ENCODE measurements at regions not wholly inside any gene's neighbourhood (a gene's known extent, or its start where the extent isn't known, plus 50 kb on each side); places are given as distances from the start of the nearest gene placed in this dataset.

DNA sequence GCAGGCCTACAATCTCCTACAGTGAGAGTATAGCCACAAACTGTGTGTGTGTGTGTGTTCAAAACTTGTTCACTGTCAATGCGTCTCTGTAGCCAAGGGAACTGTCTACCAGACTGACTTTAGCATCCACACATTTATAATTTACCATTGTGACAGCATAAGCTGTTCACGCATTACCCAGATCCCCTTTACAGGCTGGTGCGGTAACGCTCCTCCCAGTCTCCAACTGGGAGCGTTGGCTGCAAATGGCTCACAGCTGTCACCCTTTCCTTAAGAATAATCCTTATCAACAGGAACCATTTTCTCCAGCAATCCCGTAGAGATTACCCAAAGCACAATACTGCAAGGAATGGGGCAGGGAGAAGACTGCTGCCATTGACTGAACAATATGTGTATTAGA, 199.5 kb downstream of the GPAM start:
- H3K36me3 ChIP-seq (ENCODE audit: low read depth), result no peaks in the 10 kb centered on the region
- DNase-seq (ENCODE audit: low spot score), result no peak
- TF ChIP-seq, protein P1, sequence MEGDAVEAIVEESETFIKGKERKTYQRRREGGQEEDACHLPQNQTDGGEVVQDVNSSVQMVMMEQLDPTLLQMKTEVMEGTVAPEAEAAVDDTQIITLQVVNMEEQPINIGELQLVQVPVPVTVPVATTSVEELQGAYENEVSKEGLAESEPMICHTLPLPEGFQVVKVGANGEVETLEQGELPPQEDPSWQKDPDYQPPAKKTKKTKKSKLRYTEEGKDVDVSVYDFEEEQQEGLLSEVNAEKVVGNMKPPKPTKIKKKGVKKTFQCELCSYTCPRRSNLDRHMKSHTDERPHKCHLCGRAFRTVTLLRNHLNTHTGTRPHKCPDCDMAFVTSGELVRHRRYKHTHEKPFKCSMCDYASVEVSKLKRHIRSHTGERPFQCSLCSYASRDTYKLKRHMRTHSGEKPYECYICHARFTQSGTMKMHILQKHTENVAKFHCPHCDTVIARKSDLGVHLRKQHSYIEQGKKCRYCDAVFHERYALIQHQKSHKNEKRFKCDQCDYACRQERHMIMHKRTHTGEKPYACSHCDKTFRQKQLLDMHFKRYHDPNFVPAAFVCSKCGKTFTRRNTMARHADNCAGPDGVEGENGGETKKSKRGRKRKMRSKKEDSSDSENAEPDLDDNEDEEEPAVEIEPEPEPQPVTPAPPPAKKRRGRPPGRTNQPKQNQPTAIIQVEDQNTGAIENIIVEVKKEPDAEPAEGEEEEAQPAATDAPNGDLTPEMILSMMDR (IDR thresholded peaks at IDR 0.05; ENCODE audit: poor library complexity, severe bottlenecking), result no peak
- H3K27ac ChIP-seq (ENCODE audit: poor library complexity, severe bottlenecking), result no peak overlapping the region
- H3K4me1 ChIP-seq (ENCODE audit: insufficient read depth, poor library complexity, severe bottlenecking), result no peaks in the 10 kb centered on the region
- no peak for ATAC-seq (ENCODE audit: low read depth)
- H3K9me3 ChIP-seq (ENCODE audit: severe bottlenecking), result no peaks in the 10 kb centered on the region
- no peak overlapping the region for H3K4me3 ChIP-seq (ENCODE audit: severe bottlenecking)
- no peaks in the 10 kb centered on the region for H3K27me3 ChIP-seq (ENCODE audit: insufficient read depth, poor library complexity, severe bottlenecking)

DNA sequence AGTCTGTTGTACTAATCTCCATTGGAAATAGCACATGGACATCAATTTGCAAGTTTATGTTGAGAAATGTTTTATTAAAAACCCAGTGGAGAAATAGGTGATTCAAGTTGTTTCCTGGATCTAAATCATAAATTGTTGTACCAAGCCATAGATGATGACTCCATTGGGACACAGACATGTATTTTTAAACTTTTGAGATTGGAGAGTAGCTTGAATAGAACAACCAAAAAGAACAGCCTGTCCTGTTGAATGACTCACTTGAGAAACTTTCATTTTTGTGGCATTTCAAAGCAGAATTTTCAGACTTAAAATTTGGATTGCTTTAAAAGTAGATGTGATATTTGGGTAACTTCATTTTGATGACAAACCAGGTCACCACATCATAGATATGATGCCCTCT, 197.5 kb downstream of the GPAM start:
- H3K4me1 ChIP-seq (ENCODE audit: insufficient read depth, poor library complexity, severe bottlenecking), result no peaks in the 10 kb centered on the region

DNA sequence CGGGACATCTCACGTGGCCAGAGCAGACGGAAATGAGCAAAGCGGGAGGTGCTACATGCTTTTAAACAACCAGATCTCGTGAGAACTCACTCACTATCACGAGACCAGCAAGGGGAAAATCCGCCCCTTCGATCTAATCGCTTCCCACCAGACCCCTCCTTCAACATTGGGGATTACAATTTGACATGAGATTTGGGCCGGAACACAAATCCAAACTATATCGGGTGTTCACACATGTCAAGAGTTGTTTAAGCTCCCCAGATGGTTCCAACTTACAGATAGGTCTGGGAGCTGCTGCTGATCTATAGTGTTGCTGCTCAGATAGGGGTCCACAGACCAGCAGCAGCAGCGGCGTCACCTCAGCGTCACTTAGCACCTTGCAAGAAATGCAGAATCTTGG, 194.9 kb downstream of the GPAM start:
- no peak for ATAC-seq (ENCODE audit: low read depth)
- TF ChIP-seq, protein P1 (IDR thresholded peaks at IDR 0.05; ENCODE audit: poor library complexity, severe bottlenecking), result no peak
- Histone ChIP-seq H3K4me3 (ENCODE audit: severe bottlenecking) (no peak overlapping the region), H3K4me1 (ENCODE audit: insufficient read depth, poor library complexity, severe bottlenecking) (no peaks in the 10 kb centered on the region), H3K27me3 (ENCODE audit: insufficient read depth, poor library complexity, severe bottlenecking) (no peaks in the 10 kb centered on the region), H3K27ac (ENCODE audit: poor library complexity, severe bottlenecking) (no peak overlapping the region), H3K36me3 (ENCODE audit: low read depth) (no peaks in the 10 kb centered on the region), H3K9me3 (ENCODE audit: severe bottlenecking) (no peaks in the 10 kb centered on the region)
- DNase-seq (ENCODE audit: low spot score), result no peak

More for the DNA sequence above, 197.5 kb downstream of the GPAM start:
- TF ChIP-seq, protein P1 (IDR thresholded peaks at IDR 0.05; ENCODE audit: poor library complexity, severe bottlenecking), result no peak
- Histone ChIP-seq H3K27ac (ENCODE audit: poor library complexity, severe bottlenecking) (no peak overlapping the region), H3K27me3 (ENCODE audit: insufficient read depth, poor library complexity, severe bottlenecking) (no peaks in the 10 kb centered on the region), H3K9me3 (ENCODE audit: severe bottlenecking) (no peaks in the 10 kb centered on the region), H3K36me3 (ENCODE audit: low read depth) (no peaks in the 10 kb centered on the region), H3K4me3 (ENCODE audit: severe bottlenecking) (no peak overlapping the region)
- no peak for DNase-seq (ENCODE audit: low spot score)
- no peak for ATAC-seq (ENCODE audit: low read depth)

DNA sequence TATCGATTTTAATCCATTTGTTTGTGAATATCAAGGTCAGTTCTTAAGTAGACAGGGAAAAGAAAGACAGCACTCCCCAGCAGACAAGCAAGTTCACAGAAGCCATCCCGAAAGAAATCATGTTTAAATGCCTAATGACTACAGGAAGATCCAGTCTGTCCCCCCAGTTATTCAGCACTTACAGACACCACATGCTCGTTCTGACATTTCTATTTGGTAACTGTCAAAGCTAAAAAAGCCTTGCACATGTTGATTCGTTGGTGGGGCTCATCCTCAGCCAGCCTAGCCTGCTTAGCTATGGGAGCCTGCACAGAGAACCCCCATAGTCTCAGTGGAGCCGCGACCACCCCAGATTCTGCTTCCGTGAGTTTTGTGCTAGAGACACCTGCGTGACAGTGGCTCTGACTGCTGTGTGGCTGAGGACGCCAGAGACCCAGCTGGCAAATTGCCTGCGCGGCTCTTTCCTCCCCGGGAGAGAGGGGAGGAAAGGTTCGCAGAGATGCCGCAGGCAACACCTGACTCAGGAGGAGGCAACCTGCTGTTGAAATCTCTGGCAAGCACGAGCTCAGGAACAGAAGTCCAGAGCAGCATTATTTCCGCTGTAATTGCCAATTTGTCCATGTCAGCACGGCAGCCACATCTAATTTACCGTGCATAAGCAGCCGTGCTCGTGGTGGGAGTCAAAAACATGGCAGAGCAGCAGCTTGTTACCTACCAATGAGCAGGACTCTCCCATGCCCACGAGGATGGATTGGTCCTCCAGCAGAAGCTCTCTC, 194.2 kb downstream of the GPAM start:
- Histone ChIP-seq H3K27me3 (ENCODE audit: insufficient read depth, poor library complexity, severe bottlenecking) (no peaks in the 10 kb centered on the region), H3K4me3 (ENCODE audit: severe bottlenecking) (no peak overlapping the region), H3K4me1 (ENCODE audit: insufficient read depth, poor library complexity, severe bottlenecking) (no peaks in the 10 kb centered on the region), H3K27ac (ENCODE audit: poor library complexity, severe bottlenecking) (no peak overlapping the region), H3K9me3 (ENCODE audit: severe bottlenecking) (no peaks in the 10 kb centered on the region), H3K36me3 (ENCODE audit: low read depth) (no peaks in the 10 kb centered on the region)
- TF ChIP-seq, protein P1 (IDR thresholded peaks at IDR 0.05; ENCODE audit: poor library complexity, severe bottlenecking), result no peak
- DNase-seq (ENCODE audit: low spot score), result no peak
- no peak; the same call in 2 of the 3 replicates for ATAC-seq (ENCODE audit: low read depth)

DNA sequence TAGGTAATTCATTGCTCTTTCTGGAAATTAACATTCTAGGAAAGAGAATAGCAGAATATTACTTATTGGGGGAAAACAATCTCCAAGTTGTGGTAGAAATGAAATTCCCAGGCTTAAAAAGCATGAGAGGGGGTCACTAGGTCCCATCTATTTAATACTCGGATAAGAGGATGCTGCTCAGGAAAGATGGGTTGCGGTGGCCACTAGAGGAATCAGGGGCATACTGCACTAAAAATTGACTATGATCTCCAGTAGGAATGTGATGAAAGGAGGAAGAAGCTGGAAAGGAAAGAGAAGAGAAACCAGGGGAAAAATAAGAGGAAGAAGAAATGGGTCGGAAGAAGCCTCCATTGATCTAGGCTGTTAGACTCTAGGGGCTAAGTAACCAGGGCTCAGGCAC, 192.8 kb downstream of the GPAM start:
- TF ChIP-seq, protein P1 (IDR thresholded peaks at IDR 0.05; ENCODE audit: poor library complexity, severe bottlenecking), result no peak
- Histone ChIP-seq H3K36me3 (ENCODE audit: low read depth) (no peaks in the 10 kb centered on the region), H3K27ac (ENCODE audit: poor library complexity, severe bottlenecking) (no peak overlapping the region), H3K27me3 (ENCODE audit: insufficient read depth, poor library complexity, severe bottlenecking) (no peaks in the 10 kb centered on the region), H3K4me1 (ENCODE audit: insufficient read depth, poor library complexity, severe bottlenecking) (no peaks in the 10 kb centered on the region), H3K4me3 (ENCODE audit: severe bottlenecking) (no peak overlapping the region), H3K9me3 (ENCODE audit: severe bottlenecking) (no peaks in the 10 kb centered on the region)
- ATAC-seq (ENCODE audit: low read depth) (no peak), DNase-seq (ENCODE audit: low spot score) (no peak)

All from RWPE2 (cell line).